Renal cortical epithelial cell (primary cell): ENCODE measurements at regions not wholly inside any gene's neighbourhood (a gene's known extent, or its start where the extent isn't known, plus 50 kb on each side); places are given as distances from the start of the nearest gene placed in this dataset.

ENCODE experiments used
- DNase-seq: peaks from one replicate; pipeline ENCODE4 v3.0.0-alpha.2; 2011; ENCODE audit warnings: low read depth

DNA sequence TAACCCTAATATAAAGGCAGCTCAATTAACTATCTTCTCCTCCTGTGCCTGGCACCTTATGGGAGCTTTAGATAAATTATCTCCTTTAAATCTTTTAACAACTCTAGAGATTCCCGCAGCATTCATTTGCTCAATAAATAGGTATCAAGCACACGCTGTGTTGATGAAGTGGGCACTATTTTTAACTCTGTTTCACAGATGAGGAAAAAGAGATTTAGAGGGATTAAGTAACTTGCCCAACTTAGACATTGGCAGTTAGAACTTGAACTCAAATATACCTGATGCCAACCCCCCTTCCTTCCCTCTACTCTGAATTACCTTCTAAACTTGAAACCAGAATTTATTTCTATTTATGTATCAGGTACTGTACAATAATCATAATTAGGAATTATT is 112.4 kb downstream of the SH3TC2 start:
- DNase-seq, result no peak

- no peak for DNase-seq
Measured at GRCh38 chr5:148950892-148951291, 112.0 kb downstream of the SH3TC2 start.

- no peak for DNase-seq
Measured at GRCh38 chr5:148951612-148952011, 111.2 kb downstream of the SH3TC2 start.

GRCh38 chr5:148952097-148952867 is 110.6 kb downstream of the SH3TC2 start:
- no peak for DNase-seq

- DNase-seq, result no peak
Measured at GRCh38 chr5:148953711-148954110, 109.2 kb downstream of the SH3TC2 start.
